GM23248 (cell line): ENCODE measurements at regions not wholly inside any gene's neighbourhood (a gene's known extent, or its start where the extent isn't known, plus 50 kb on each side); places are given as distances from the start of the nearest gene placed in this dataset.

ENCODE experiments used
- EZH2 ChIP-seq: fragments of 200-600 bp; sonication (generic); IDR thresholded peaks from 2 replicates; pipeline ENCODE4 v1.6.1; 2018; ENCODE audit warnings: antibody characterized with exemption, mild to moderate bottlenecking; ENCODE audit not compliant: insufficient read depth, poor library complexity, severe bottlenecking
- EZH2phosphoT487 ChIP-seq: fragments of 200-600 bp; sonication (generic); IDR thresholded peaks from 2 replicates; pipeline ENCODE4 v1.6.1; 2018; ENCODE audit warnings: antibody characterized with exemption, moderate library complexity, mild to moderate bottlenecking, low read depth; ENCODE audit not compliant: insufficient read depth

- TF ChIP-seq EZH2, result no peak
- no peak for TF ChIP-seq EZH2phosphoT487
These were observed 186.6 kb upstream of the FGGY start for GRCh38 chr1:59110271-59110670.
